Kidney epithelial cell (primary cell): ENCODE measurements at regions not wholly inside any gene's neighbourhood (a gene's known extent, or its start where the extent isn't known, plus 50 kb on each side); places are given as distances from the start of the nearest gene placed in this dataset.

Source experiments
- DNase-seq: peaks from one replicate; pipeline ENCODE4 v3.0.0-alpha.2; 2010; ENCODE audit warnings: low read depth
- H3K27me3 ChIP-seq: 2 replicates; pipeline ENCODE4 v1.6.0; 2011; ENCODE audit warnings: low read length; ENCODE audit not compliant: control insufficient read depth, insufficient read depth
- H3K36me3 ChIP-seq: 2 replicates; pipeline ENCODE4 v1.5.1; 2011; ENCODE audit warnings: low read length; ENCODE audit not compliant: control insufficient read depth, insufficient read depth
- H3K4me3 ChIP-seq: 2 replicates; pipeline ENCODE4 v1.5.1; 2011; ENCODE audit warnings: low read depth, mild to moderate bottlenecking, control low read depth, low read length
- CTCF ChIP-seq: IDR thresholded peaks from 2 replicates; pipeline ENCODE4 v1.5.1; 2011; ENCODE audit warnings: mild to moderate bottlenecking, moderate library complexity, low read length, control low read depth, inconsistent platforms; ENCODE audit not compliant: insufficient read depth, poor library complexity, severe bottlenecking

- Histone ChIP-seq H3K27me3 (no peaks in the 10 kb centered on the region), H3K36me3 (no peaks in the 10 kb centered on the region), H3K4me3 (no peak overlapping the region)
- no peak for TF ChIP-seq CTCF
- no peak for DNase-seq
Measured at GRCh38 chr4:188867796-188868195, 728.6 kb downstream of the TRIML1 start.

GRCh38 chr4:188869581-188869980, 730.3 kb downstream of the TRIML1 start:
- no peak for TF ChIP-seq CTCF
- Histone ChIP-seq H3K36me3 (no peaks in the 10 kb centered on the region), H3K27me3 (no peaks in the 10 kb centered on the region), H3K4me3 (no peak overlapping the region)
- DNase-seq, result no peak

GRCh38 chr4:188872809-188873208, 733.6 kb downstream of the TRIML1 start:
- Histone ChIP-seq H3K27me3 (no peaks in the 10 kb centered on the region), H3K4me3 (no peak overlapping the region), H3K36me3 (no peaks in the 10 kb centered on the region)
- DNase-seq, result no peak
- no peak for TF ChIP-seq CTCF

- H3K4me3 ChIP-seq, result no peak overlapping the region
- H3K27me3 ChIP-seq, result no peaks in the 10 kb centered on the region
- TF ChIP-seq CTCF, result no peak
- DNase-seq, result no peak
- H3K36me3 ChIP-seq, result no peaks in the 10 kb centered on the region
Measured at GRCh38 chr4:188876881-188877280, 737.6 kb downstream of the TRIML1 start.

- TF ChIP-seq CTCF, result no peak
- DNase-seq, result no peak
- Histone ChIP-seq H3K36me3 (no peaks in the 10 kb centered on the region), H3K4me3 (no peak overlapping the region), H3K27me3 (no peaks in the 10 kb centered on the region)
Measured at GRCh38 chr4:188879598-188879997, 740.4 kb downstream of the TRIML1 start.

GRCh38 chr4:188887905-188888304, 748.7 kb downstream of the TRIML1 start:
- H3K36me3 ChIP-seq, result no peaks in the 10 kb centered on the region
- DNase-seq, result no peak
- TF ChIP-seq CTCF, result no peak
- H3K4me3 ChIP-seq, result no peak overlapping the region
- H3K27me3 ChIP-seq, result no peaks in the 10 kb centered on the region
